ENCODE measurements at regions not wholly inside any gene's neighbourhood (a gene's known extent, or its start where the extent isn't known, plus 50 kb on each side); places are given as distances from the start of the nearest gene placed in this dataset.
A peak's percentile ranks its signal among the peaks of the same experiment; 100 is the strongest.

GRCh38 chr12:13592063-13592942 lies 389.1 kb downstream of the GRIN2B start:
- DNase-seq: peak in 1 of 5 donors; percentile 45

- DNase-seq: no peak
Observed at GRCh38 chr12:13591488-13591887, 389.9 kb downstream of the GRIN2B start.

GRCh38 chr12:13591059-13591458 lies 390.3 kb downstream of the GRIN2B start:
- DNase-seq: no peak

GRCh38 chr12:13588574-13588973 lies 392.0 kb downstream of the EMP1 start:
- no peak for DNase-seq

GRCh38 chr12:13587721-13588390 lies 391.3 kb downstream of the EMP1 start:
- DNase-seq: no peak

GRCh38 chr12:13586361-13586760 lies 389.8 kb downstream of the EMP1 start:
- DNase-seq: no peak

GRCh38 chr12:13584541-13584940 lies 388.0 kb downstream of the EMP1 start:
- DNase-seq: no peak

- no peak for DNase-seq
Observed at GRCh38 chr12:13583630-13584029, 387.1 kb downstream of the EMP1 start.

GRCh38 chr12:13582421-13582820 lies 385.9 kb downstream of the EMP1 start:
- no peak for DNase-seq

GRCh38 chr12:13581031-13581430 lies 384.5 kb downstream of the EMP1 start:
- no peak for DNase-seq

GRCh38 chr12:13580206-13580605 lies 383.7 kb downstream of the EMP1 start:
- no peak for DNase-seq

- no peak for DNase-seq
Observed at GRCh38 chr12:13576935-13577500, 380.5 kb downstream of the EMP1 start.

- DNase-seq: peak in 1 of 5 donors; percentile 8
Observed at GRCh38 chr12:13573698-13574321, 377.3 kb downstream of the EMP1 start.

- no peak for DNase-seq
Observed at GRCh38 chr12:13571035-13571434, 374.5 kb downstream of the EMP1 start.

GRCh38 chr12:13570005-13570694 lies 373.6 kb downstream of the EMP1 start:
- no peak for DNase-seq

GRCh38 chr12:13566292-13566691 lies 369.8 kb downstream of the EMP1 start:
- no peak for DNase-seq

GRCh38 chr12:13564266-13564810 lies 367.8 kb downstream of the EMP1 start:
- DNase-seq: no peak

- DNase-seq: no peak
Observed at GRCh38 chr12:13563743-13564125, 367.2 kb downstream of the EMP1 start.

- no peak for DNase-seq
Observed at GRCh38 chr12:13562915-13563742, 366.6 kb downstream of the EMP1 start.

- no peak for DNase-seq
Observed at GRCh38 chr12:13561923-13562322, 365.4 kb downstream of the EMP1 start.

GRCh38 chr12:13559318-13559978 lies 362.9 kb downstream of the EMP1 start:
- DNase-seq: no peak

Measured in T-helper 1 cell (primary cell).